ENCODE measurements at regions not wholly inside any gene's neighbourhood (a gene's known extent, or its start where the extent isn't known, plus 50 kb on each side); places are given as distances from the start of the nearest gene placed in this dataset.

DNA sequence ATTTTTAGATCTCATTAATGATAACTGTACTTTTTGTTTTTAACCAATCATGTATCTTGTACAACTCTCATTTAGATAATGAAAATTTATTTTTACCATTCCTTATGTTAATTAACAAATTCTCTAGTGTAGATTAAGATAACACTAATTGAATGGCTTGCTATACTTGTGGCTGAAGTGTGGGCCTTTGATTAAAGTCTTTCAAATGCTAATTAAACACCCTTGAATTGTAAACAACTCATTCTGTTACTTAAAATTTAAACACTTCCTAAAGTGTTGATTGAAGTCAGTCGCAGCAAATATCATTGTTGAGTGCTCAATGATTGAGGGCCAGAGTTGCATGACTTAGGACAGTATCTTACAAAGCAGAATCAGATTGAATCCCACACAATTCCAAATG lies 109.8 kb upstream of the GULP1 start:
- DNase-seq (ENCODE audit: low read depth in 1 of 2, low spot score in 2 of 2) (no peak), FAIRE-seq (peak; percentile 45)
- no peak for TF ChIP-seq MAFK (IDR thresholded peaks at IDR 0.05; ENCODE audit: low read depth, low read length)
- Histone ChIP-seq H3K4me3 (ENCODE audit: extremely low read depth in 1 of 4, insufficient read depth in 2 of 4, low read depth in 3 of 4, low read length in 4 of 4) (no peak overlapping the region), H3K4me1 (replicated peaks in 1 of 4; ENCODE audit: control insufficient read depth in 3 of 4, insufficient read depth in 4 of 4, low read length in 3 of 4) (peaks cover 0 to 9% (median under 1%) of the 10 kb centered on the region in 4 experiments; a peak in 2 of 7 replicates), H3K4me2 (ENCODE audit: insufficient read depth in 1 of 2, low read depth in 2 of 2, low read length in 2 of 2) (0 out of 4 replicates have a peak overlapping the region, but pooled peaks of 1 of the 2 experiments have one; percentile 43), H3K18ac (ENCODE audit: extremely low read depth, low read length) (no peak overlapping the region), H3K79me1 (ENCODE audit: low read depth, low read length) (no peaks in the 10 kb centered on the region), H3K4ac (replicated peaks; ENCODE audit: insufficient read length, low read depth, low read length) (no peak overlapping the region), H3K56ac (replicated peaks; ENCODE audit: insufficient read length, low read depth, low read length) (no peak overlapping the region), H2AK5ac (ENCODE audit: low read depth, low read length) (no peak overlapping the region), H3K27ac (ENCODE audit: low read depth, low read length) (no peak overlapping the region), H2AFZ (ENCODE audit: low read length) (no peak overlapping the region), H4K20me1 (replicated peaks in 1 of 2; ENCODE audit: control insufficient read depth in 1 of 2, insufficient read depth in 2 of 2, low read length in 2 of 2) (no peaks in the 10 kb centered on the region), H4K91ac (replicated peaks; ENCODE audit: insufficient read length, low read length) (no peak overlapping the region), H2BK20ac (ENCODE audit: low read length) (no peak overlapping the region), H2BK12ac (ENCODE audit: low read depth, low read length) (no peak overlapping the region), H2BK120ac (replicated peaks; ENCODE audit: low read depth, low read length) (no peak overlapping the region), H3K79me2 (ENCODE audit: control insufficient read depth in 1 of 2, insufficient read depth in 2 of 2, low read length in 2 of 2) (no peaks in the 10 kb centered on the region), H3K9me3 (ENCODE audit: insufficient read depth in 2 of 2, low read depth in 1 of 2, low read length in 1 of 2) (no peaks in the 10 kb centered on the region; a peak in 1 of 4 replicates), H3K27me3 (replicated peaks in 1 of 4; ENCODE audit: control insufficient read depth in 3 of 4, extremely low read depth in 1 of 4, insufficient read depth in 3 of 4, low read length in 3 of 4) (no peaks in the 10 kb centered on the region), H2BK5ac (ENCODE audit: low read depth, low read length) (no peak overlapping the region), H3K36me3 (ENCODE audit: control insufficient read depth in 2 of 4, insufficient read depth in 4 of 4, low read length in 3 of 4) (no peaks in the 10 kb centered on the region), H3K23me2 (ENCODE audit: low read depth, low read length) (no peaks in the 10 kb centered on the region), H4K8ac (ENCODE audit: extremely low read depth, insufficient read depth, low read length) (no peak overlapping the region), H3K23ac (ENCODE audit: insufficient read length) (no peak overlapping the region), H4K5ac (ENCODE audit: insufficient read length, low read depth, low read length) (no peak overlapping the region), H2BK15ac (ENCODE audit: low read length) (no peak overlapping the region), H3K14ac (ENCODE audit: insufficient read length) (no peak overlapping the region), H3K9ac (replicated peaks in 1 of 4; ENCODE audit: extremely low read depth in 1 of 4, low read depth in 3 of 4, low read length in 3 of 4) (no peak overlapping the region)
- POLR2A ChIA-PET (ENCODE audit: partially characterized antibody) = interaction anchor here (1.5 kb wide), 1 partner anchor 110 kb away, joined by 4 read pairs; the partner anchor contains the start of gene GULP1
- CTCF ChIA-PET (ENCODE audit: partially characterized antibody) = no interaction called here
- 66% methylated on average over 1 of the region's 1 CpG; no CpG with 5 or more reads in 1 of the 2 experiments for WGBS, 2 experiments (ENCODE audit: extremely low coverage in 1 of 2, insufficient coverage in 1 of 2, insufficient read length in 1 of 2, insufficient replicate concordance in 2 of 2, low coverage in 1 of 2, low lambda C conversion rate in 2 of 2, missing lambda C conversion rate in 1 of 2)

Data from H1 (cell line).